HG02642 (cell line): ENCODE measurements at regions not wholly inside any gene's neighbourhood (a gene's known extent, or its start where the extent isn't known, plus 50 kb on each side); places are given as distances from the start of the nearest gene placed in this dataset.

Source experiments
- ATAC-seq: cut with Tn5 transposase; IDR thresholded peaks from one replicate; pipeline ENCODE4 v1.9.1; 2021; ENCODE audit warnings: mild to moderate bottlenecking; ENCODE audit not compliant: unreplicated experiment, poor library complexity

DNA sequence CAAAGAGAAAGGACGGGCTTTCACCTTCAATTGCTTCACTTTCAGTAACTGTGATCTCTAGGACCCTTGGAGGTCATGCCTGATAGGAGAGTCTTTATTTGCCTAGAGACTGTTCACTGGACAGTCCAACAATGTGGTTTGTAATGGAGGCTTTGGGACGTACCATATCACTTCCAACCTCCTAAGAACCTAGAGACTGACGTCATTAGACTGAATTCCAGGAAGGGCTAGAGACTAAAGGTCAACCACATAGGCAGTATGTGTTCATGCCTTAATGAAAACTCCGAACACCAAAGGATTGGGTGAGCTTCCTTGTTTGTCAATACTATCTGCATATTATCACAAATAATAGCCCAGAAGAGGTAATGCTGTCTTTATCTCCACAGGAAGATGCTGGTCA lies 53.7 kb upstream of the CNTN5 start:
- no peak for ATAC-seq
